ENCODE measurements at regions not wholly inside any gene's neighbourhood (a gene's known extent, or its start where the extent isn't known, plus 50 kb on each side); places are given as distances from the start of the nearest gene placed in this dataset.

DNA sequence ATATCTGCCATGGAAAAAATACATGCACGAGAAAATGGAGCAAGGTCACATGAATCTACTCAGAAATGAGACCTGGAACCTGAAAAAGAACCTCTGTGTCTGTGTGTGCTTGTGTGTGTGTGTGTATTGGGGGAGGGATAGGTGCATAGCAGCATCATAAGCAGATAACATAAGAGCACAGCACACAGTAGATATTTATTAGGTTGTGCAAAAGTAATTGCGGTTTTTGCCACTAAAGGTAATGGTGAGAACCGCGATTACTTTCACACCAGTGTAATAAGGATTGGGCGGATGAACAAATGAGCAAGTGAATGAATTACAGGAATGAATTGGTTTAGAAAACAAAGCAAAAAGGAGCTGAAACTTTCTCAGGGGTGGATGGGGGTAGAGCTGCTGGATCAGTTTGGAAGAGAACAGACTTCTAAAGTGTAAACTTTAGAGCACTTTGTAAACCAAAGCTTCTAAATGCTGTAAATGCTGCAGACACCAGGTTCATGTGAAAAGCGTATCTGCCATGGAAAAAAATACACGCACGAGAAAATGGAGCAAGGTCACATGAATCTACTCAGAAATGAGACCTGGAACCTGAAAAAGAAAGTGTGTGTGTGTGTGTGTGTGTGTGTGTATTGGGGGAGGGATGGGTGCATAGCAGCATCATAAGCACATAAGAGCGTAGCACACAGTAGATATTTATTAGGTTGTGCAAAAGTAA, 156.9 kb downstream of the TOMM20 start:
- 91 to 93% methylated on average over 9 of the region's 9 CpGs for WGBS, 2 donors
- Histone ChIP-seq H3K9me3 (no peaks in the 10 kb centered on the region), H3K36me3 (no peaks in the 10 kb centered on the region), H3K4me1 (peaks cover 16 to 70% (median 36%) of the 10 kb centered on the region in 9 donors), H3K27me3 (no peaks in the 10 kb centered on the region), H3K27ac (peak overlapping the region; percentile 71 to 90 (median 80)), H3K4me3 (no peak overlapping the region)
- no peak for DNase-seq
- no peak for ATAC-seq
- TF ChIP-seq, protein P1, sequence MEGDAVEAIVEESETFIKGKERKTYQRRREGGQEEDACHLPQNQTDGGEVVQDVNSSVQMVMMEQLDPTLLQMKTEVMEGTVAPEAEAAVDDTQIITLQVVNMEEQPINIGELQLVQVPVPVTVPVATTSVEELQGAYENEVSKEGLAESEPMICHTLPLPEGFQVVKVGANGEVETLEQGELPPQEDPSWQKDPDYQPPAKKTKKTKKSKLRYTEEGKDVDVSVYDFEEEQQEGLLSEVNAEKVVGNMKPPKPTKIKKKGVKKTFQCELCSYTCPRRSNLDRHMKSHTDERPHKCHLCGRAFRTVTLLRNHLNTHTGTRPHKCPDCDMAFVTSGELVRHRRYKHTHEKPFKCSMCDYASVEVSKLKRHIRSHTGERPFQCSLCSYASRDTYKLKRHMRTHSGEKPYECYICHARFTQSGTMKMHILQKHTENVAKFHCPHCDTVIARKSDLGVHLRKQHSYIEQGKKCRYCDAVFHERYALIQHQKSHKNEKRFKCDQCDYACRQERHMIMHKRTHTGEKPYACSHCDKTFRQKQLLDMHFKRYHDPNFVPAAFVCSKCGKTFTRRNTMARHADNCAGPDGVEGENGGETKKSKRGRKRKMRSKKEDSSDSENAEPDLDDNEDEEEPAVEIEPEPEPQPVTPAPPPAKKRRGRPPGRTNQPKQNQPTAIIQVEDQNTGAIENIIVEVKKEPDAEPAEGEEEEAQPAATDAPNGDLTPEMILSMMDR (IDR thresholded peaks at IDR 0.05), result no peak
- intact Hi-C loops (cut with DNase I), result loop anchor here in 2 of 10 donors (5.0 to 10.0 kb wide), 3 partner anchors 247 to 477 kb away; partner anchors contain the start of gene IRF2BP2 (in 1 of the 2)

DNA sequence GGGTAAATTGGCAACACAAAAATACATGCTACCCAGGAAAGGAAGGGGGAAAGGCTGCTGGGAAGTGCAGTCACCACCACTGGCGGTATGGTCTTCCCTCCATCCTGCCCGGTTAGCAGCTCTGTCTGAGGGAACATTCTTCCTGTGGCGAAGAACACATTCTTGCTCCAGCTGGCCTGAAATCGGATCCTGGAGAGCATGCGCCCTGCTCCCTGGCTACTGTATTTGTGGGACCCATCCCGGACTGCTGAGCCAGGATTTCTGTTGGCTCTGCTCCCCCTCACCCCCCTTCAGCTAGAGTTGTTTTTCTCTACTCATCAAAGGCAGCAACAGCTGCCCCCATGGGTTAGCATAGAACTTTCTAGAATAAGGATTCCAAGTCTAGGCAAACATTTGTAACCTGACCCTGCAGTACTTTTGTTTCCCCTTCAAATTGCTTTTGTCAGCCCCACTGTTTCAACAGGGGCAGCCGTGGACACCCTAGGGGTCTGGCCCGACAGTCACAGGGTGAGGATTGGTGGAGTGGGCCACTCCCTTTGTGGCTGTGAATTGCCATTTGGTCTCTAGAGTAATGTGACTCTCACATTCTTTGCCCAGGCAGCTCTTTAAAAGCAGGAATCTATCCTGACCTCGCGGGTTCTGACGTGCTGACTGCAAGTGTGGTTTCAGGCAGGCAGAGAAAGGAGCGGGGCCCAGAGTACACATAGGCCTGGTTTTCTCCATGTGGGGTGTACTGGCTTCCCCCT, 157.7 kb downstream of the TOMM20 start:
- peaks cover 16 to 62% (median 36%) of the 10 kb centered on the region in 9 donors for H3K4me1 ChIP-seq
- TF ChIP-seq, protein P1 (IDR thresholded peaks at IDR 0.05), result no peak
- peak overlapping the region; percentile 71 to 90 (median 80) for H3K27ac ChIP-seq
- no peaks in the 10 kb centered on the region for H3K27me3 ChIP-seq
- whole genome bisulfite sequencing, 2 donors, result 43 to 50% methylated on average over 12 of the region's 12 CpGs
- ATAC-seq, result peak; percentile 64 to 83 (median 76)
- peak overlapping the region in 2 of 10 donors; percentile 44 to 46 for H3K4me3 ChIP-seq
- DNase-seq, result peak; percentile 67 to 75
- intact Hi-C loops (cut with DNase I), result loop anchor here in 2 of 10 donors (5.0 to 10.0 kb wide), 3 partner anchors 246 to 476 kb away; partner anchors contain the start of gene IRF2BP2 (in 1 of the 2)
- H3K36me3 ChIP-seq, result no peaks in the 10 kb centered on the region
- no peaks in the 10 kb centered on the region for H3K9me3 ChIP-seq

DNA sequence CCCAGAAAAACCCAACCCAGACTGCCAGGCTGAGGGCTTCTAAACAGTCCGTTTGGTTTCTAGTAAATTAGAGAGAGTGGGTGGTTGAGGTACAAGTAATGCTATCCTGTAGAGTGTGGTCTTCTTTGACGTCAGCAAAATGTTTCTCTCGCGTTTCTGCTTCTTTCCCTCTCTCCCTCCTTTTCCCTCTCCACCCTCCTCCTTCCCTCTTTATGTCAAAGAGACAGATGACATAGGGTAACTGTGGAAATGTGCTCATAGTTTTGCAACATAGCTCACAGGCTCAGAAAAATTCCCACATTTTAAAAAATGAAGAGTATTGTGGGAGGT, 158.3 kb downstream of the TOMM20 start:
- Histone ChIP-seq H3K27me3 (no peaks in the 10 kb centered on the region), H3K36me3 (no peaks in the 10 kb centered on the region), H3K9me3 (no peaks in the 10 kb centered on the region), H3K4me3 (peak overlapping the region in 9 of 10 donors; percentile 2 to 46 (median 41)), H3K4me1 (peaks cover 16 to 58% (median 34%) of the 10 kb centered on the region in 9 donors), H3K27ac (peak overlapping the region; percentile 71 to 90 (median 80))
- intact Hi-C loops (cut with DNase I), result loop anchor here in 2 of 10 donors (5.0 to 10.0 kb wide), 3 partner anchors 246 to 476 kb away; partner anchors contain the start of gene IRF2BP2 (in 1 of the 2)
- TF ChIP-seq, protein P1 (IDR thresholded peaks at IDR 0.05), result no peak
- peak; percentile 7 to 60 (median 46) for ATAC-seq
- 43 to 47% methylated on average over 4 of the region's 4 CpGs for WGBS, 2 donors
- DNase-seq, result no peak

All from heart right ventricle (tissue), 16 donors.